H9 (cell line): ENCODE measurements at regions not wholly inside any gene's neighbourhood (a gene's known extent, or its start where the extent isn't known, plus 50 kb on each side); places are given as distances from the start of the nearest gene placed in this dataset.

ENCODE experiments used
- DNase-seq: peaks from one replicate; pipeline ENCODE4 v3.0.0-alpha.2; 2017
- H2AFZ ChIP-seq: one replicate; pipeline ENCODE4 v1.6.1; 2013; ENCODE audit warnings: mild to moderate bottlenecking, low read length, control low read depth, moderate library complexity
- H2AK5ac ChIP-seq: 2 replicates; pipeline ENCODE4 v1.6.1; 2013; ENCODE audit warnings: low read length, control low read depth, mixed read lengths; ENCODE audit not compliant: insufficient read length
- H2BK120ac ChIP-seq: one replicate; pipeline ENCODE4 v1.6.1; 2013; ENCODE audit warnings: low read depth, mild to moderate bottlenecking, low read length, control low read depth, inconsistent platforms; ENCODE audit not compliant: poor library complexity, severe bottlenecking
- H2BK12ac ChIP-seq: 2 replicates; pipeline ENCODE4 v1.6.1; 2013; ENCODE audit warnings: low read length, control low read depth, mixed read lengths, low read depth; ENCODE audit not compliant: insufficient read length
- H2BK15ac ChIP-seq: 2 replicates; pipeline ENCODE4 v1.6.1; 2013; ENCODE audit warnings: low read depth, low read length, control low read depth
- H2BK20ac ChIP-seq: one replicate; pipeline ENCODE4 v1.6.1; 2013; ENCODE audit warnings: low read depth, mild to moderate bottlenecking, low read length, control low read depth, inconsistent platforms; ENCODE audit not compliant: poor library complexity, severe bottlenecking
- H2BK5ac ChIP-seq: 2 replicates; pipeline ENCODE4 v1.6.1; 2013; ENCODE audit warnings: low read length, control low read depth, mixed read lengths; ENCODE audit not compliant: insufficient read length
- H3K14ac ChIP-seq: 2 replicates; pipeline ENCODE4 v1.6.1; 2013; ENCODE audit warnings: low read length, control low read depth; ENCODE audit not compliant: insufficient read depth
- H3K18ac ChIP-seq: 2 replicates; pipeline ENCODE4 v1.6.1; 2013; ENCODE audit warnings: low read depth, mild to moderate bottlenecking, mixed read lengths, low read length, control low read depth; ENCODE audit not compliant: insufficient read length
- H3K23ac ChIP-seq: 2 replicates; pipeline ENCODE4 v1.6.1; 2013; ENCODE audit warnings: low read length, control low read depth, mixed read lengths, low read depth; ENCODE audit not compliant: insufficient read length
- H3K23me2 ChIP-seq: 2 replicates; pipeline ENCODE4 v1.6.1; 2013; ENCODE audit warnings: low read depth, mild to moderate bottlenecking, mixed read lengths, low read length, control low read depth; ENCODE audit not compliant: insufficient read length, poor library complexity, severe bottlenecking
- H3K27ac ChIP-seq: 2 replicates; pipeline ENCODE4 v1.5.1; 2013; ENCODE audit warnings: low read length, control low read depth, mixed read lengths, low read depth; ENCODE audit not compliant: insufficient read length
- H3K27me3 ChIP-seq: 2 replicates; pipeline ENCODE4 v1.6.1; 2013; ENCODE audit warnings: low read length, control low read depth, inconsistent platforms; ENCODE audit not compliant: insufficient read depth
- H3K4ac ChIP-seq: 2 replicates; pipeline ENCODE4 v1.6.1; 2013; ENCODE audit warnings: low read depth, mild to moderate bottlenecking, control low read depth, inconsistent platforms, low read length, moderate library complexity
- H3K4me1 ChIP-seq: 2 replicates; pipeline ENCODE4 v1.6.1; 2013; ENCODE audit warnings: low read length, control low read depth, inconsistent platforms; ENCODE audit not compliant: insufficient read depth
- H3K4me2 ChIP-seq: 2 replicates; pipeline ENCODE4 v1.6.1; 2013; ENCODE audit warnings: low read length, control low read depth, mixed read lengths; ENCODE audit not compliant: insufficient read length, insufficient read depth
- H3K56ac ChIP-seq: 2 replicates; pipeline ENCODE4 v1.6.1; 2013; ENCODE audit warnings: low read depth, mild to moderate bottlenecking, mixed read lengths, low read length, control low read depth; ENCODE audit not compliant: insufficient read length
- H3K79me1 ChIP-seq: 2 replicates; pipeline ENCODE4 v1.6.1; 2013; ENCODE audit warnings: low read depth, mild to moderate bottlenecking, moderate library complexity, low read length, control low read depth, inconsistent platforms; ENCODE audit not compliant: insufficient read depth, poor library complexity, severe bottlenecking
- H3K79me2 ChIP-seq: 2 replicates; pipeline ENCODE4 v1.6.1; 2013; ENCODE audit warnings: low read length, control low read depth, inconsistent platforms; ENCODE audit not compliant: insufficient read depth
- H3K9ac ChIP-seq: 2 replicates; pipeline ENCODE4 v1.6.1; 2013; ENCODE audit warnings: low read length, control low read depth, mixed read lengths; ENCODE audit not compliant: insufficient read length; ENCODE audit errors: extremely low read depth
- H3K9me3 ChIP-seq: one replicate; pipeline ENCODE4 v1.6.1; 2013; ENCODE audit warnings: low read depth, low read length, inconsistent platforms; ENCODE audit not compliant: control insufficient read depth
- H3T11ph ChIP-seq: one replicate; pipeline ENCODE4 v1.6.1; 2013; ENCODE audit warnings: mild to moderate bottlenecking, low read length, control low read depth, inconsistent platforms
- H4K20me1 ChIP-seq: one replicate; pipeline ENCODE4 v1.6.1; 2013; ENCODE audit not compliant: control insufficient read depth, insufficient read length, insufficient read depth
- H4K5ac ChIP-seq: 2 replicates; pipeline ENCODE4 v1.6.1; 2013; ENCODE audit warnings: low read depth, mild to moderate bottlenecking, mixed read lengths, low read length, control low read depth; ENCODE audit not compliant: insufficient read length
- H4K8ac ChIP-seq: replicated peaks from 2 replicates; pipeline ENCODE4 v1.6.1; 2013; ENCODE audit warnings: low read length, control low read depth, mixed read lengths, low read depth; ENCODE audit not compliant: insufficient read length
- H4K91ac ChIP-seq: 2 replicates; pipeline ENCODE4 v1.6.1; 2013; ENCODE audit warnings: low read depth, mild to moderate bottlenecking, moderate library complexity, mixed read lengths, low read length, control low read depth; ENCODE audit not compliant: insufficient read length
- H3K27ac Mint-ChIP-seq, 3 experiments: 2 replicates in 2 of 3; 3 replicates in 1 of 3; pipeline ENCODE4 v1.8.0; 2020 to 2021; ENCODE audit warnings: mixed read lengths in 3 of 3, mild to moderate bottlenecking in 1 of 3, moderate library complexity in 1 of 3
- H3K27me3 Mint-ChIP-seq: 2 replicates; pipeline ENCODE4 v1.8.0; 2021; ENCODE audit warnings: low read depth, mild to moderate bottlenecking, moderate library complexity, mixed read lengths
- H3K36me3 Mint-ChIP-seq, 3 experiments: 2 replicates in 2 of 3; 3 replicates in 1 of 3; pipeline ENCODE4 v1.8.0; 2020 to 2021; ENCODE audit warnings: low read depth in 3 of 3, mixed read lengths in 3 of 3; ENCODE audit not compliant: insufficient read depth in 1 of 3
- H3K4me1 Mint-ChIP-seq, 2 experiments: 2 replicates each; pipeline ENCODE4 v1.8.0; 2020; ENCODE audit warnings: mixed read lengths in 2 of 2
- H3K4me3 Mint-ChIP-seq, 2 experiments: 2 replicates in 1 of 2; 3 replicates in 1 of 2; pipeline ENCODE4 v1.8.0; 2020 to 2021; ENCODE audit warnings: mild to moderate bottlenecking in 2 of 2, mixed read lengths in 2 of 2, moderate library complexity in 1 of 2
- H3K9me3 Mint-ChIP-seq, 2 experiments: 2 replicates in 1 of 2; 3 replicates in 1 of 2; pipeline ENCODE4 v1.8.0; 2020; ENCODE audit warnings: mild to moderate bottlenecking in 2 of 2, mixed read lengths in 2 of 2, moderate library complexity in 1 of 2
- CTCF ChIP-seq: fragments of 200-600 bp; sonication (generic); conservative IDR thresholded peaks from 3 replicates; pipeline ENCODE4 v1.8.0; 2021; ENCODE audit warnings: antibody characterized with exemption, mild to moderate bottlenecking
- WGBS: extraction: QIAGEN DNeasy Blood & Tissue Kit; methylation state at CpG from one replicate; pipeline ENCODE4 v1.1.7; 2013; ENCODE audit warnings: missing lambda C conversion rate, low lambda C conversion rate, mixed read lengths; ENCODE audit not compliant: insufficient read length; ENCODE audit errors: extremely low coverage; 5-methylcytosine and 5-hydroxymethylcytosine counted together

- Mint-ChIP-seq H3K36me3 (0 out of 7 replicates have a peak, but pooled peaks cover 0 to 2% (median 0%) of the 10 kb centered on the region in 3 experiments), H3K27me3 (no peaks in the 10 kb centered on the region; the same call in 1 of the 2 replicates), H3K4me3 (no peak overlapping the region), H3K9me3 (no peaks in the 10 kb centered on the region), H3K27ac (no peak overlapping the region), H3K4me1 (peaks cover 11 to 12% of the 10 kb centered on the region in 2 experiments)
- Histone ChIP-seq H2AK5ac (no peak overlapping the region), H3K23ac (no peak overlapping the region), H3K79me2 (no peaks in the 10 kb centered on the region), H3K18ac (no peak overlapping the region), H2BK20ac (no peak overlapping the region), H3K56ac (no peak overlapping the region), H2BK15ac (no peak overlapping the region), H3K9ac (no peak overlapping the region), H2BK120ac (no peak overlapping the region), H2BK12ac (no peak overlapping the region), H3K23me2 (no peaks in the 10 kb centered on the region), H2BK5ac (no peak overlapping the region), H2AFZ (no peak overlapping the region), H4K5ac (no peak overlapping the region), H3K9me3 (no peaks in the 10 kb centered on the region), H3K4me1 (no peaks in the 10 kb centered on the region), H3T11ph (no peak overlapping the region), H3K14ac (no peak overlapping the region), H4K91ac (no peak overlapping the region), H4K20me1 (no peaks in the 10 kb centered on the region), H3K4ac (no peak overlapping the region), H3K79me1 (no peaks in the 10 kb centered on the region), H3K27me3 (no peaks in the 10 kb centered on the region), H3K27ac (no peak overlapping the region), H4K8ac (no peak overlapping the region), H3K4me2 (no peak overlapping the region)
- no peak for TF ChIP-seq CTCF
- no peak for DNase-seq
- WGBS: no CpG with 5 or more reads among the region's 2 CpGs
Measured at GRCh38 chr10:8393531-8393930, 339.0 kb downstream of the GATA3 start.
